Astrocyte of the cerebellum (primary cell): ENCODE measurements at regions not wholly inside any gene's neighbourhood (a gene's known extent, or its start where the extent isn't known, plus 50 kb on each side); places are given as distances from the start of the nearest gene placed in this dataset.

ENCODE experiments used
- DNase-seq: peaks from one replicate; pipeline ENCODE4 v3.0.0-alpha.2; 2011; ENCODE audit warnings: low read depth
- H3K4me3 ChIP-seq: 2 replicates; pipeline ENCODE4 v1.5.1; 2011; ENCODE audit warnings: mild to moderate bottlenecking, low read depth, low read length, moderate library complexity
- CTCF ChIP-seq: IDR thresholded peaks from 2 replicates; pipeline ENCODE4 v1.5.1; 2012; ENCODE audit warnings: low read length, low read depth, moderate library complexity, mild to moderate bottlenecking; ENCODE audit errors: missing control alignments
- in situ Hi-C: cut with HindIII; loops from 2 replicates; pipeline ENCODE4 v1.10.0; 2017; ENCODE audit warnings: low sequenced_read_pairs

- in situ Hi-C loops = no loop called here
- TF ChIP-seq CTCF = no peak
Observed at GRCh38 chr15:23750179-23750578, 63.1 kb upstream of the NDN start.

GRCh38 chr15:23750776-23751175 is 63.7 kb upstream of the NDN start:
- DNase-seq = no peak
- TF ChIP-seq CTCF = no peak
- H3K4me3 ChIP-seq = no peak overlapping the region
- in situ Hi-C loops = no loop called here

More at GRCh38 chr15:23750179-23750578, 63.1 kb upstream of the NDN start:
- no peak overlapping the region for H3K4me3 ChIP-seq
- DNase-seq = no peak

DNA sequence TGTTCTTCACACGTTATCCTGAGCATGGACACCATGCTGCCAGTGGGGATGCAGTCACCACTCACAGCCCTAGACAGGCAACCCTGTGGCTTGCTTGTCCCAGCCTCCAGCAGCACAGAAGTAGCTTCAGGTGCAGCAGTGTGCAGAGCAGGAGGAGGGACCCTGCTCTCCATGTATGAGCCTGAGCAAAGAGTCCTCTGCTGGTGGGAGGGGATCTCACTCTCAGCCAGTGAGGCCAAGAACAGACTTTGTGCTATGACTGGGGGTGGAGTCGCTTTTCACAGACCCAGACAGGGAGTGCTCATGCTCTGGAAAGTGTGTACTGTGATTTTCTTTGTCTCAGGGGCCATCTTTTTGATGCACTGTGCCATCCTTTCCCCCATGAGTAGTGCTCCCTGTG is 66.1 kb upstream of the NDN start:
- DNase-seq = no peak
- no peak for TF ChIP-seq CTCF
- in situ Hi-C loops = no loop called here

GRCh38 chr15:23758891-23759290 is 71.8 kb upstream of the NDN start:
- no peak for TF ChIP-seq CTCF
- in situ Hi-C loops = no loop called here
- no peak for DNase-seq
- no peak overlapping the region for H3K4me3 ChIP-seq

More for the DNA sequence above, 66.1 kb upstream of the NDN start:
- H3K4me3 ChIP-seq = no peak overlapping the region

DNA sequence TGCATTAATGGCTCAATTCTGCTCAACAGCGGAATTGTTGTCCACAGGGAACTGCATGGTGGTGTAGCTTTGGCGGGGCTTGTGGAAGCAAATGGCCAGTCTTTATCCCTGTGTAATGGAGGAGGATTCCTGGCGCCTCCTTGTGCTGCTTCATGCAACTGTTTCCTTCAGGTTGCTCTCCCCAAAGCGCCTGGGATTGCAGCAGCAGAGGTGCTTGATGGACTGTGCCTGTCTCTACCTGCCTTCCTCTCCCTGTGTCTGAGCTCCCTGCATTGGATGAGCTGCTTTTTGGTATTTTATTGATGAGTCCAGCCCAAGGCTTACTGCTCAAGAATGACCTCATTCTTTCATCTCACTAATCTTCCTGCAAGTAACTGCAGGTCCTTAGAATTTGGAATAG is 72.9 kb upstream of the NDN start:
- no peak for DNase-seq
- TF ChIP-seq CTCF = no peak
- H3K4me3 ChIP-seq = no peak overlapping the region
- in situ Hi-C loops = no loop called here

- in situ Hi-C loops = no loop called here
- no peak for DNase-seq
- no peak for TF ChIP-seq CTCF
- H3K4me3 ChIP-seq = no peak overlapping the region
Observed at GRCh38 chr15:23761386-23761785, 74.3 kb upstream of the NDN start.

GRCh38 chr15:23762026-23762425 is 74.9 kb upstream of the NDN start:
- no peak for TF ChIP-seq CTCF
- H3K4me3 ChIP-seq = no peak overlapping the region
- no peak for DNase-seq
- in situ Hi-C loops = no loop called here
